GM19463 (cell line): ENCODE measurements at regions not wholly inside any gene's neighbourhood (a gene's known extent, or its start where the extent isn't known, plus 50 kb on each side); places are given as distances from the start of the nearest gene placed in this dataset.
A peak's percentile ranks its signal among the peaks of the same experiment; 100 is the strongest.

Experiments used
- ATAC-seq: cut with Tn5 transposase; IDR thresholded peaks from one replicate; pipeline ENCODE4 v1.9.1; 2021; ENCODE audit warnings: mild to moderate bottlenecking, moderate library complexity; ENCODE audit not compliant: unreplicated experiment

DNA sequence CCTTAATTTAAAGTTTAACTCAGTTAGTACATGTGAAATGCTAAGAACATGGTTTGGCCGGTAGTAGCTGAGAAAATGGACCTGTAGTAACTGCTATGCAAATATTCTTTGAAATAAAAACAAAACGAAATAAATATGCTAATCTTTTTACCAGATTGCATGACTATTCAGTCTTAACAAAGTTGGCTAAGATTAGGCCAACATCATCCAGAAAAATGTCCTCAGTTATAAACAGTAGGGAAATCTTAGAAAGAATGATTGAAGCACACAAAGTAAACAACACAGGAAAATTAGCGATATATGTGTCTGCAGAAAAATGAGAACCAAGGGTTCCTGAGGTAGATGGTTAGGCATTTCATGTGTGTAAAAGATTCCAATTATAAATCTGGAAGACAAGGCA, 832.1 kb downstream of the TUSC7 start:
- no peak for ATAC-seq

DNA sequence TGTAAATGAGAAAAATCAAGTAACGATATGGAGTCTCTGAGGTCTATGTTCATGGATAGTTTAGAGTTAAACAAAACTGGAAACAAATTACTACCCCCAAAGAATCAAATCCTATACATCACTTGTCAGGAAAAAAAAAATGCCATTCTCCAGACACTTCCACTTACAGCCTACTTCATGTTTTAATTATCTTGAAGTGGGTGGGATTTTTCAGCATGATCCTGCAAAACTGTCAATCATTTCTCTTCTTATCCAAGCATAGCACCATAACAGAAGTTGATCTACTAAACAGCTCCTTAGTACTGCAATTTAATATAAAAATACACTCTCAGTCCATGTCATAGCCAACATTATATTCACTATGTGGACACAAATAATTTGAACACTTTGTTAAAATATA, 833.9 kb downstream of the TUSC7 start:
- ATAC-seq: no peak

DNA sequence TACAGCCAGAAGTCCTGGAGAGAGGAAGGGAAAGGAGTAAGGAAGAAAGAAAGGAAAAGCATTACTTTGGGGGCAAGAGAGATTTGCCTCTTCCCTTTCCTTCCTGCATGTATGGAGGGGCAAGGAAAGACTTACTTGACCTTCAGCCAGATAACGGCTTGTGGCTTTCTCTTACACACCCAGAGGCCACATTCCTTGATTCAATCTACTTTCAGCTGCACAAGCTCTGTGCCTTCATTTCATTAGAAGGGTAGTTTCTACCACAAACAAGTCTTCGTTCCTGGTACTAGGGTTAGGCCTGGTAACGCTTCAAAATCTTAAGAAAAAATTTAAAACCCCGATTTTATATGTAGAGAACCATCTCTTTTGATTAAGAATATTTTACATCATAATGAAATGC, 835.9 kb downstream of the TUSC7 start:
- ATAC-seq: no peak

GRCh38 chr3:117547956-117548550, 838.5 kb downstream of the TUSC7 start:
- no peak for ATAC-seq

DNA sequence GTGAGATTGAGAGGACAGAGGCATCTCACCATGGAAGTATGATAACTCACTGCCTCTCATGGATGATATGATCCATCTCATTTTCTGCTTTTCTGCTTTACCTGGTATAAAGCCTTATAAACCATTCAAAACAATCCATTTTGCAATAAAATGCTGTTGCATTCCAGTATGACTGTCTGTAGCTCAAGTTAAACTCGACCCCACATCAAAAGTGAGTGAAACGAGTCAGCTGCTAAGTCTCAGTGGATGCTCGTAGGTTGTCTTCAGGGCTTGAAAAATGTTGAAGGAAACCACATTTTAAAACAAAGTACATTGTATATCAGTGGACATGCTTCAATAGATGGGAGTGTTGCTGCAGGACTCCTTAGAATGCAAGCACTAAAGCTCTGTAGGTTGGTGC, 839.0 kb downstream of the TUSC7 start:
- no peak for ATAC-seq

DNA sequence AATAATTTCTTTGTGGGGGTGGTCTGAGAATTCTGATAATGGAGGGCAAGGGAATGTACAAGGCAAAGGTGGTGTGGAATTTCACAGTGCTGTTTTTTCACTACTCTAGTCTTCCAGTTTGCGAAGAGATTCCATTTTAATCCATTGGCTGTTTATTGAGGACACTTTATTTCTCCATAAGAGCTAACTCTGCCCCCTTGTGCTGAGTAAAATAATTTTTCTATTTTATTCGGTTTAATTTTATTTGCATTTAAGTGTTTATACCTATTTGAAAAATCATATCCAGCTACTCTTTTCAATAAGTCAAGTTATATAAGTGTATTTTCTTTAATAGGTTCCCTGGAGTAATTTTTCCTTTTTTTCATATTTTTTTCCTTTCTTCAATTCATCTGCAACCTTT, 840.1 kb downstream of the TUSC7 start:
- no peak for ATAC-seq

GRCh38 chr3:117550766-117551165, 841.2 kb downstream of the TUSC7 start:
- ATAC-seq: no peak

DNA sequence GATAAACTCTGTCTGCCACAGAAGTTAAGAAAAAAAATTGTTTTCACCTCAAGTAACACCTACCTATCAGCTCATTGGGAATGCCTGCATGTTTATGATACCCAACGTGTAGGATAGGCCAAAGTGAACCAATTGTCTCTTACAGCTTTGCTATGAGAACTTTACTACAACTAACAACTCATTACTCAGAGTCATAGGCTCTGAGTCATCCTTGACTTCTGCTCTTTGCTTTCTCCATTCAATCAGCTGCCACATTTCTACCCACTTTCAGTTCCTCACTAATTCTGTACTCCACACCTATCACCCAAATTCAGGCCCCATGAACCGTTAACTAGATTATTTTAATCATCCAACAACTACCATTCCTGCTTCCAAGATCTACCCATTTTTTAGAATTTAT, 843.9 kb downstream of the TUSC7 start:
- ATAC-seq: peak; percentile 98

- no peak for ATAC-seq
These were observed 847.2 kb downstream of the TUSC7 start for GRCh38 chr3:117556646-117557407.

DNA sequence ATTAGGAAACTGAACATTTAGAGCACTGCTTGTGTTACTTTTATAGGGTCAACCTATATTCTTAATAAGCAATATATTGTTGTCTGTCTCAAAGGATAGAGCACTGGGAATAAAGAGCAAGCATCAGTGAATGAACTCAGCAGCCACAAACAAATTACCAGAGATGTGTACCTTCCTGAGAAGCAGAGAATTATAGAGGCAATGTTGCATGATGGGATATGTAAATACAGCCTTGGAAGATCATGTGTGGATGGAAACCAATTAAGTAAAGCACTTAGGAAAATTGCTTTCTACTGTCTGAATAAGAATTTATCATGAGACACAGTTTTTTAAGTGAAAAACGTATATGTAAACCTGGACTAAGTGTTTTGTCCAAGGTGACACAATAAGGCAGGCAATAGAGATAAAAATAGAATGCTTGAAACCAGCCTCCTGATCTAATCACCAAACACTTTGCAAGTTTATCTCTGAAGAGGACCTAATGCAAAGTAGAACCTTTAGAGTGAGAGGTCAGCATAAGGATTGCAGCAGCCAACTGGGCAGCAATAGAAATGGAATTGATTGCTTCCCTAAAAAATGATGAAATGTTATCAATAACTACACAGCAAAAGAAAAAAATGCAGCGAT, 848.0 kb downstream of the TUSC7 start:
- ATAC-seq: no peak

- ATAC-seq: no peak
These were observed 849.1 kb downstream of the TUSC7 start for GRCh38 chr3:117558681-117559080.

GRCh38 chr3:117562000-117562399, 852.4 kb downstream of the TUSC7 start:
- no peak for ATAC-seq

- ATAC-seq: no peak
These were observed 853.5 kb downstream of the TUSC7 start for GRCh38 chr3:117563063-117563462.

GRCh38 chr3:117565777-117566176, 856.2 kb downstream of the TUSC7 start:
- no peak for ATAC-seq

- no peak for ATAC-seq
These were observed 857.3 kb downstream of the TUSC7 start for GRCh38 chr3:117566926-117567325.

DNA sequence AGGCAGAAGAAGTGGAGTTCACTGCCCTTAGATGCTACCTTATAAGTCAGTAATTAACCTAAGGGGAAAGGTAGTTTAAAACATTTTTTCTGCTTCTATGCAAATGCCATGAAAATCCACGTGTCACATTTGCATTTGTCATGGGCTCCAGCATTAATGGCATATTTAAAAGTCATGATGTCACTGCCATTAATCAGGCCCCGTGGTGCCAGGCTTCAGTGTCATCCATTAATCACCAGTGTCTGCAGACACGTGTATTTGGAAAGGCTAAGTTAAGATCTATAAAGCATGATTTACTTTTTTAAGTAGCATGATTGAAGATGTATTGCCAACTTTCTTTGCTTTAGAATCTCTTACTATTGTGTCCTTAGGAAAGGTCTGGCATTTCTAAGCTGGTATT, 857.8 kb downstream of the TUSC7 start:
- ATAC-seq: no peak

- ATAC-seq: no peak
These were observed 858.3 kb downstream of the TUSC7 start for GRCh38 chr3:117567906-117568305.

GRCh38 chr3:117572786-117573185, 863.2 kb downstream of the TUSC7 start:
- ATAC-seq: no peak

- no peak for ATAC-seq
These were observed 871.2 kb downstream of the TUSC7 start for GRCh38 chr3:117580806-117581205.

- ATAC-seq: no peak
These were observed 876.6 kb downstream of the TUSC7 start for GRCh38 chr3:117586161-117586560.

- ATAC-seq: no peak
These were observed 877.8 kb downstream of the TUSC7 start for GRCh38 chr3:117587416-117587815.

DNA sequence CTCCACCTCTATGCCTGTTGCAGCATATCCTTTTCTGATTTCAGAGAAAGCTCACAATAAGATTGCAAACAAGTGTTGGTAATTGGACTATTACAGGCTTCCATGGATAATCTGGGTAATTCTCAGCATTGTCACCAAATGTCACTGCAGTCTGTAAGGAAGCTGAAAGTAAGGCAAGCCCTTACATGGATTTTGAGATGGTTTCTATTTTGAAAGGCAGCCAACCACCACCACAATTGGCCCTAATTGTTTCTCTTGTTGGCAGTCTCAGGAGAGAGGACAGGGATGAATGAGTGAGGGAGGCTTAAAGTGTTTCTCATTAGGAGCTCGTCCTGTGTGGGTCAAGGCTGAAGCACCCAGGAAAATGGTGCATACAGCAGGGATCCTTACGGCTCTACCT, 879.9 kb downstream of the TUSC7 start:
- ATAC-seq: no peak
